ENCODE measurements at regions not wholly inside any gene's neighbourhood (a gene's known extent, or its start where the extent isn't known, plus 50 kb on each side); places are given as distances from the start of the nearest gene placed in this dataset.

DNA sequence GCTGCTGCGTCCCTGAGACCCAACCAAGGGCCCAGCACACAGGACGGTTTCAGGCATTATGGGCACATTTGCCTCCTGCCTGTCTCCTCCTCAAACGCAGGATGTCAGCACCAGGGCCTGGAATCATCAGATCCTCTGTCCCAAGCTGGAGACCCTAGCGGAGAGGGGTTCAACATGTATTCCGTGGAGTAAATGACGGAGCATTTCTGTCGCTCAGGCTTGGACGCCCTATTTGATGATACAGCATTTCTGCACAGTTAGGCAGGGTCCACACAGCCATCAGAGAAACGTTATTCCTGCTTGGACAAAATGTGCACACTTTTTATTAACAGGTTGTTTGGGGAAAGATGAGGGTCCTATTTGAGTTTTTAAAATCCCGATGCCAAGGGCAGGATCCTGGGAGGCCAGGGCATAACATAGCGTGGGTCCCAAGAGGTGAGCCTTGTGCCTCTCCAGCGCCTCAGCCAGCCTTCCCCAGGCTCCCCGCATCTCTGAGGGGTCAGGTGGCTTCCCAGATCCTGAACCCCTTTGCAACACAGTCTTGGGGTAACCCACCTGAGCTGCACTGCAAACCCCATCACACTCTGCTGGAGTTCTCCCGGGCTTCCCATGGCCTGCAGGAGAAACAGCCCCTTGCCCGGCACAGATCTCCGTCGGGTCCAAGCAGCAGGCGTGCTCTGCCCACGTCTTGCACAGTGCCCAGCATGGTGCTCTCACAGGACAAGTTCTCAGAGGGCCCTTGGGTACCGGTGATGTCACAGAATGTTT lies 319.7 kb upstream of the MYT1L start:
- intact Hi-C loops (cut with micrococcal nuclease; ENCODE audit: unreplicated experiment), result no loop called here
- H3K36me3 ChIP-seq (ENCODE audit: insufficient read depth, low read length), result no peaks in the 10 kb centered on the region
- no peaks in the 10 kb centered on the region for H3K9me3 ChIP-seq (ENCODE audit: low read length)
- H4K20me1 ChIP-seq (ENCODE audit: insufficient read depth, low read length), result no peaks in the 10 kb centered on the region
- H2AFZ ChIP-seq (ENCODE audit: low read length), result no peak overlapping the region
- no TSS peak for BruUV-seq (replicated peaks)
- H3K79me2 ChIP-seq (ENCODE audit: insufficient read depth, low read depth, low read length), result no peaks in the 10 kb centered on the region
- no peaks in the 10 kb centered on the region for H3K9me2 ChIP-seq (ENCODE audit: insufficient read depth, low read length)
- H3K4me2 ChIP-seq (ENCODE audit: low read length), result no peak overlapping the region
- H3K4me3 ChIP-seq (ENCODE audit: low read depth, low read length, poor library complexity, severe bottlenecking), result no peak overlapping the region
- H3K27ac ChIP-seq (ENCODE audit: low read depth, low read length, poor library complexity, severe bottlenecking), result no peak overlapping the region
- no peaks in the 10 kb centered on the region for H3K4me1 ChIP-seq (ENCODE audit: insufficient read depth, low read length, poor library complexity, severe bottlenecking)
- POLR2A ChIA-PET, result no interaction called here
- DNase-seq (ENCODE audit: low spot score), result no peak
- CTCF ChIA-PET (ENCODE audit: unreplicated experiment), result no interaction called here
- no peak for TF ChIP-seq EZH2phosphoT487 (IDR thresholded peaks at IDR 0.05; ENCODE audit: borderline replicate concordance, low read depth, low read length)
- TF ChIP-seq, protein P1, sequence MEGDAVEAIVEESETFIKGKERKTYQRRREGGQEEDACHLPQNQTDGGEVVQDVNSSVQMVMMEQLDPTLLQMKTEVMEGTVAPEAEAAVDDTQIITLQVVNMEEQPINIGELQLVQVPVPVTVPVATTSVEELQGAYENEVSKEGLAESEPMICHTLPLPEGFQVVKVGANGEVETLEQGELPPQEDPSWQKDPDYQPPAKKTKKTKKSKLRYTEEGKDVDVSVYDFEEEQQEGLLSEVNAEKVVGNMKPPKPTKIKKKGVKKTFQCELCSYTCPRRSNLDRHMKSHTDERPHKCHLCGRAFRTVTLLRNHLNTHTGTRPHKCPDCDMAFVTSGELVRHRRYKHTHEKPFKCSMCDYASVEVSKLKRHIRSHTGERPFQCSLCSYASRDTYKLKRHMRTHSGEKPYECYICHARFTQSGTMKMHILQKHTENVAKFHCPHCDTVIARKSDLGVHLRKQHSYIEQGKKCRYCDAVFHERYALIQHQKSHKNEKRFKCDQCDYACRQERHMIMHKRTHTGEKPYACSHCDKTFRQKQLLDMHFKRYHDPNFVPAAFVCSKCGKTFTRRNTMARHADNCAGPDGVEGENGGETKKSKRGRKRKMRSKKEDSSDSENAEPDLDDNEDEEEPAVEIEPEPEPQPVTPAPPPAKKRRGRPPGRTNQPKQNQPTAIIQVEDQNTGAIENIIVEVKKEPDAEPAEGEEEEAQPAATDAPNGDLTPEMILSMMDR (conservative IDR thresholded peaks at IDR 0.05; ENCODE audit: low read length), result no peak

DNA sequence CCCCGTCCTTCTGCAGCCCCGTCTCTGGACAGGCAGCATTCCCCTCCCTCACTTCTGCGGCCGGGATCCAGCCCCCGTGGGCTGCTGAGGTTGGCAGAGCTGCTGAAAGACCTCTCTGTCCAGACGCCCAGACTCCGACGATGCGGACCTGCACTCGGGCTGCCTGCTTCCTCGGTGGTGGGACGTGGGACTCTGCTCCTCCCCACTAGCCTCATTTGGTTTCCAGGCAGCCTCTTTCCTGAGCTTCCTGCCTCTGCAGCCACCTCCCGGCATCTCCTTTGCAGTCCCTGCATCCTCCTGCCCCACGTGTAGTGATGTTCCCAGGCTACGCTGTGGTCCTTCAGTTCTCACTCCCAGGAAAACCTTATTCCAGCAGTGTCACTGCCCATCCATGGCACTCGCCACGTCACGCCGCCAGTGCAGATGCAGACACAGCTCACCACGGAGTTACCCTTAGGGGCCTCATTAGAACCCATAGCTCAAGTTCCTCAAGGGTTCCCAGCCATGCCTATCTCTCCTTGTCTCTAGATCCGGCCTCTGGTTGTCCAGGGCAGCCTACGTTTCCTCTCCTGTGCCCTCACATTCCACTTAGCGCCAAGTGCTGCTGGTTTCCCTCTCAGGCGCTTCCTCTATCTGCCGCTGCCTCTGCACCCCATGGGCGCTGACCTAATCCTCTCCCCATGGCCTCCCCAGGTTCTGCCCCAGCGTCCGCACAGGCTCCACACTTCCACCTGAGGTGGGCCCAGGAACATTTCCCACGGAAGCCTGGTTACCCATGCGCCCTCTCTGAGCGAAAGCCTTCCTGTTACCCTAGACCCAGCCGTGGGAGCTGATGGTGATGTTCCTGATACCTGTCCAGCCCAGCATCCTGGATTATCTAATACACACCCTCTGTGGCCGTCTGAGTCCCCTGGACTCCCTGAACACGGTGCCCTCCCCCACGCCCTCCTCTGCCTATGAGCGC lies 318.3 kb upstream of the MYT1L start:
- Histone ChIP-seq H3K36me3 (ENCODE audit: insufficient read depth, low read length) (no peaks in the 10 kb centered on the region), H3K4me3 (ENCODE audit: low read depth, low read length, poor library complexity, severe bottlenecking) (no peak overlapping the region), H3K4me1 (ENCODE audit: insufficient read depth, low read length, poor library complexity, severe bottlenecking) (no peaks in the 10 kb centered on the region), H3K9me3 (ENCODE audit: low read length) (no peaks in the 10 kb centered on the region), H3K27ac (ENCODE audit: low read depth, low read length, poor library complexity, severe bottlenecking) (no peak overlapping the region), H4K20me1 (ENCODE audit: insufficient read depth, low read length) (no peaks in the 10 kb centered on the region), H3K4me2 (ENCODE audit: low read length) (no peak overlapping the region), H3K9me2 (ENCODE audit: insufficient read depth, low read length) (no peaks in the 10 kb centered on the region), H2AFZ (ENCODE audit: low read length) (no peak overlapping the region), H3K79me2 (ENCODE audit: insufficient read depth, low read depth, low read length) (no peaks in the 10 kb centered on the region)
- ChIA-PET POLR2A (no interaction called here), CTCF (ENCODE audit: unreplicated experiment) (no interaction called here)
- BruUV-seq (replicated peaks), result no TSS peak
- intact Hi-C loops (cut with micrococcal nuclease; ENCODE audit: unreplicated experiment), result no loop called here
- TF ChIP-seq, protein P1 (conservative IDR thresholded peaks at IDR 0.05; ENCODE audit: low read length), result no peak
- TF ChIP-seq EZH2phosphoT487 (IDR thresholded peaks at IDR 0.05; ENCODE audit: borderline replicate concordance, low read depth, low read length), result no peak
- no peak for DNase-seq (ENCODE audit: low spot score)
